HUDEP-2 (cell line): ENCODE measurements at regions not wholly inside any gene's neighbourhood (a gene's known extent, or its start where the extent isn't known, plus 50 kb on each side); places are given as distances from the start of the nearest gene placed in this dataset.
"Not testable (repeated sequence)": the region's sequence is repeated elsewhere in the genome, so short reads cannot be mapped to it uniquely, and the experiment has no call there.

ENCODE experiments used
- DNase-seq, 76 experiments: peaks; one replicate each; lab custom pipeline; 2025; ENCODE audit not compliant: unreplicated experiment in 76 of 76; lab: John Stamatoyannopoulos, UW

GRCh38 chr16:65375651-65376050 lies 253.8 kb upstream of the CDH11 start:
- no peak for DNase-seq

GRCh38 chr16:65373097-65373496 lies 251.2 kb upstream of the CDH11 start:
- no peak for DNase-seq

GRCh38 chr16:65372171-65372570 lies 250.3 kb upstream of the CDH11 start:
- DNase-seq: no peak

- no peak for DNase-seq
Measured at GRCh38 chr16:65365732-65366715, 244.2 kb upstream of the CDH11 start.

GRCh38 chr16:65356721-65357120 lies 234.9 kb upstream of the CDH11 start:
- not testable (repeated sequence) for DNase-seq

- no peak for DNase-seq
Measured at GRCh38 chr16:65355706-65356105, 233.8 kb upstream of the CDH11 start.

- no peak for DNase-seq
Measured at GRCh38 chr16:65353183-65353582, 231.3 kb upstream of the CDH11 start.

GRCh38 chr16:65349626-65350025 lies 227.8 kb upstream of the CDH11 start:
- DNase-seq: no peak

- DNase-seq: no peak
Measured at GRCh38 chr16:65343556-65343955, 221.7 kb upstream of the CDH11 start.

- no peak for DNase-seq
Measured at GRCh38 chr16:65342231-65342866, 220.5 kb upstream of the CDH11 start.

- no peak for DNase-seq
Measured at GRCh38 chr16:65339062-65339461, 217.2 kb upstream of the CDH11 start.

GRCh38 chr16:65336160-65336559 lies 214.3 kb upstream of the CDH11 start:
- DNase-seq: no peak

- no peak for DNase-seq
Measured at GRCh38 chr16:65334081-65334480, 212.2 kb upstream of the CDH11 start.

- DNase-seq: no peak
Measured at GRCh38 chr16:65333283-65333682, 211.4 kb upstream of the CDH11 start.

- DNase-seq: no peak
Measured at GRCh38 chr16:65327346-65327745, 205.5 kb upstream of the CDH11 start.

GRCh38 chr16:65323655-65324237 lies 201.9 kb upstream of the CDH11 start:
- DNase-seq: no peak

GRCh38 chr16:65319621-65320231 lies 197.9 kb upstream of the CDH11 start:
- no peak for DNase-seq

GRCh38 chr16:65318590-65319257 lies 196.9 kb upstream of the CDH11 start:
- DNase-seq: no peak

GRCh38 chr16:65318138-65318537 lies 196.3 kb upstream of the CDH11 start:
- DNase-seq: no peak

- DNase-seq: no peak
Measured at GRCh38 chr16:65316808-65317207, 194.9 kb upstream of the CDH11 start.
